ENCODE measurements at regions not wholly inside any gene's neighbourhood (a gene's known extent, or its start where the extent isn't known, plus 50 kb on each side); places are given as distances from the start of the nearest gene placed in this dataset.

GRCh38 chr2:64396001-64396400, 58.0 kb upstream of the LGALSL start:
- DNase-seq (ENCODE audit: low read depth): no peak
- TF ChIP-seq MAX (IDR thresholded peaks at IDR 0.05; ENCODE audit: low read depth, low read length): no peak
- no peak overlapping the region for H3K4me3 ChIP-seq (ENCODE audit: low read depth, low read length)

GRCh38 chr2:64396551-64396950, 57.4 kb upstream of the LGALSL start:
- TF ChIP-seq MAX (IDR thresholded peaks at IDR 0.05; ENCODE audit: low read depth, low read length): no peak
- no peak for TF ChIP-seq POLR2A (IDR thresholded peaks at IDR 0.05; ENCODE audit: extremely low read depth, insufficient read length)
- TF ChIP-seq MYC (IDR thresholded peaks at IDR 0.05; ENCODE audit: low read depth, low read length): no peak
- TF ChIP-seq CTCF (IDR thresholded peaks at IDR 0.05; ENCODE audit: low read depth, low read length): no peak

GRCh38 chr2:64398516-64399129, 55.3 kb upstream of the LGALSL start:
- TF ChIP-seq CTCF (IDR thresholded peaks at IDR 0.05; ENCODE audit: low read depth, low read length): no peak
- no peak for TF ChIP-seq MYC (IDR thresholded peaks at IDR 0.05; ENCODE audit: low read depth, low read length)
- no peak for TF ChIP-seq POLR2A (IDR thresholded peaks at IDR 0.05; ENCODE audit: extremely low read depth, insufficient read length)
- TF ChIP-seq MAX (IDR thresholded peaks at IDR 0.05; ENCODE audit: low read depth, low read length): no peak
- H3K4me3 ChIP-seq (ENCODE audit: low read depth, low read length): no peak overlapping the region
- DNase-seq (ENCODE audit: low read depth): no peak

More at GRCh38 chr2:64396551-64396950, 57.4 kb upstream of the LGALSL start:
- DNase-seq (ENCODE audit: low read depth): no peak
- H3K4me3 ChIP-seq (ENCODE audit: low read depth, low read length): no peak overlapping the region

- TF ChIP-seq CTCF (IDR thresholded peaks at IDR 0.05; ENCODE audit: low read depth, low read length) (no peak), POLR2A (IDR thresholded peaks at IDR 0.05; ENCODE audit: extremely low read depth, insufficient read length) (no peak), MYC (IDR thresholded peaks at IDR 0.05; ENCODE audit: low read depth, low read length) (no peak), MAX (IDR thresholded peaks at IDR 0.05; ENCODE audit: low read depth, low read length) (no peak)
- H3K4me3 ChIP-seq (ENCODE audit: low read depth, low read length): no peak overlapping the region
- DNase-seq (ENCODE audit: low read depth): no peak
These were observed 54.4 kb upstream of the LGALSL start for GRCh38 chr2:64399521-64399920.

- TF ChIP-seq CTCF (IDR thresholded peaks at IDR 0.05; ENCODE audit: low read depth, low read length): no peak
- no peak for TF ChIP-seq POLR2A (IDR thresholded peaks at IDR 0.05; ENCODE audit: extremely low read depth, insufficient read length)
- TF ChIP-seq MYC (IDR thresholded peaks at IDR 0.05; ENCODE audit: low read depth, low read length): no peak
- TF ChIP-seq MAX (IDR thresholded peaks at IDR 0.05; ENCODE audit: low read depth, low read length): no peak
- H3K4me3 ChIP-seq (ENCODE audit: low read depth, low read length): no peak overlapping the region
- DNase-seq (ENCODE audit: low read depth): peak; percentile 29
These were observed 53.7 kb upstream of the LGALSL start for GRCh38 chr2:64400105-64400728.

GRCh38 chr2:64400733-64401528, 53.0 kb upstream of the LGALSL start:
- DNase-seq (ENCODE audit: low read depth): no peak
- TF ChIP-seq MYC (IDR thresholded peaks at IDR 0.05; ENCODE audit: low read depth, low read length) (no peak), CTCF (IDR thresholded peaks at IDR 0.05; ENCODE audit: low read depth, low read length) (no peak), POLR2A (IDR thresholded peaks at IDR 0.05; ENCODE audit: extremely low read depth, insufficient read length) (no peak), MAX (IDR thresholded peaks at IDR 0.05; ENCODE audit: low read depth, low read length) (no peak)

More at GRCh38 chr2:64400733-64401528, 53.0 kb upstream of the LGALSL start:
- H3K4me3 ChIP-seq (ENCODE audit: low read depth, low read length): no peak overlapping the region
